ENCODE measurements at regions not wholly inside any gene's neighbourhood (a gene's known extent, or its start where the extent isn't known, plus 50 kb on each side); places are given as distances from the start of the nearest gene placed in this dataset.

- TF ChIP-seq EP300 (IDR thresholded peaks at IDR 0.05; ENCODE audit: borderline replicate concordance in 1 of 2, low read depth in 1 of 2, low read length in 1 of 2) (no peak), GATA2 (CRISPR knock-in tag; IDR thresholded peaks at IDR 0.05) (no peak), NFIC (IDR thresholded peaks at IDR 0.05; ENCODE audit: borderline replicate concordance) (no peak), FOXJ3 (CRISPR knock-in tag; IDR thresholded peaks at IDR 0.05) (no peak)
Observed at GRCh38 chr13:108030769-108031168, 184.6 kb downstream of the LIG4 start (continued).

- no peaks in the 10 kb centered on the region for H3K4me1 ChIP-seq (ENCODE audit: control insufficient read depth in 1 of 2, insufficient read depth in 2 of 2, low read depth in 1 of 2, low read length in 1 of 2)
- H3K4me2 ChIP-seq: no peak overlapping the region
- no peaks in the 10 kb centered on the region for H3K36me3 ChIP-seq (replicated peaks in 1 of 2; ENCODE audit: control insufficient read depth in 1 of 2, insufficient read depth in 2 of 2, low read length in 1 of 2)
- H3K79me2 ChIP-seq (ENCODE audit: insufficient read depth): no peaks in the 10 kb centered on the region
- no peaks in the 10 kb centered on the region for H3F3A ChIP-seq (replicated peaks; ENCODE audit: insufficient read depth)
- H4K20me1 ChIP-seq (ENCODE audit: insufficient read depth): no peaks in the 10 kb centered on the region
- H2AFZ ChIP-seq (ENCODE audit: low read depth): no peak overlapping the region
- TF ChIP-seq SMC3 (IDR thresholded peaks at IDR 0.05; ENCODE audit: low read depth, low read length): no peak
- TF ChIP-seq EZH2phosphoT487 (IDR thresholded peaks at IDR 0.05; ENCODE audit: borderline replicate concordance, low read depth): no peak
- no peak for TF ChIP-seq ZBTB33 (IDR thresholded peaks at IDR 0.05; ENCODE audit: borderline replicate concordance, low read depth)
- no peak for TF ChIP-seq USF2 (IDR thresholded peaks at IDR 0.05; ENCODE audit: borderline replicate concordance, low read depth, low read length)
- TF ChIP-seq MXI1 (IDR thresholded peaks at IDR 0.05; ENCODE audit: low read depth, low read length): no peak
- TF ChIP-seq MEF2A (IDR thresholded peaks at IDR 0.05; ENCODE audit: borderline replicate concordance, low read depth): no peak
- TF ChIP-seq EP300 (IDR thresholded peaks at IDR 0.05; ENCODE audit: borderline replicate concordance in 1 of 2, low read depth in 1 of 2, low read length in 1 of 2): no peak
- TF ChIP-seq REST (IDR thresholded peaks at IDR 0.05; ENCODE audit: low read depth, low read length): no peak
- TF ChIP-seq NRF1 (IDR thresholded peaks at IDR 0.05; ENCODE audit: low read depth, low read length): no peak
- no peak for TF ChIP-seq YY1 (IDR thresholded peaks at IDR 0.05; ENCODE audit: low read depth)
- no peaks in the 10 kb centered on the region for H3K9me3 ChIP-seq
- 26% methylated on average over 3 of the region's 3 CpGs for WGBS (ENCODE audit: low lambda C conversion rate)
- H3K9me2 ChIP-seq: no peaks in the 10 kb centered on the region
- peaks cover under 1% of the 10 kb centered on the region; the same call in 1 of the 2 replicates for H3K27me3 ChIP-seq (ENCODE audit: insufficient read depth)
- no peak overlapping the region for H3K27ac ChIP-seq (ENCODE audit: low read depth in 2 of 2, low read length in 1 of 2)
- POLR2A ChIA-PET: no interaction called here
- H3K4me3 ChIP-seq (ENCODE audit: low read depth in 2 of 2, low read length in 1 of 2): no peak overlapping the region
- DNase-seq: no peak
- no peak overlapping the region for H3K9ac ChIP-seq
- CTCF ChIA-PET: no interaction called here
Observed at GRCh38 chr13:108026680-108027410, 188.5 kb downstream of the LIG4 start.
